ENCODE measurements at regions not wholly inside any gene's neighbourhood (a gene's known extent, or its start where the extent isn't known, plus 50 kb on each side); places are given as distances from the start of the nearest gene placed in this dataset.
"Not testable (repeated sequence)": the region's sequence is repeated elsewhere in the genome, so short reads cannot be mapped to it uniquely, and the experiment has no call there.

- DNase-seq (ENCODE audit: low read depth in 2 of 2), result no peak
Observed at GRCh38 chr7:68235937-68236336, 1239.3 kb downstream of the TYW1 start.

- DNase-seq (ENCODE audit: low read depth in 2 of 2), result no peak
Observed at GRCh38 chr7:68238204-68238805, 1241.7 kb downstream of the TYW1 start.

- no peak for DNase-seq (ENCODE audit: low read depth in 2 of 2)
Observed at GRCh38 chr7:68243128-68243527, 1246.5 kb downstream of the TYW1 start.

GRCh38 chr7:68244389-68244788 is 1247.8 kb downstream of the TYW1 start:
- no peak for DNase-seq (ENCODE audit: low read depth in 2 of 2)

GRCh38 chr7:68245688-68246087 is 1249.1 kb downstream of the TYW1 start:
- peak; percentile 74 for DNase-seq (ENCODE audit: low read depth in 2 of 2)

- DNase-seq (ENCODE audit: low read depth in 2 of 2), result no peak
Observed at GRCh38 chr7:68246189-68246633, 1249.6 kb downstream of the TYW1 start.

- DNase-seq (ENCODE audit: low read depth in 2 of 2), result no peak
Observed at GRCh38 chr7:68247126-68247525, 1250.5 kb downstream of the TYW1 start.

GRCh38 chr7:68247571-68247970 is 1250.9 kb downstream of the TYW1 start:
- DNase-seq (ENCODE audit: low read depth in 2 of 2), result no peak

GRCh38 chr7:68248973-68249372 is 1252.3 kb downstream of the TYW1 start:
- DNase-seq (ENCODE audit: low read depth in 2 of 2), result no peak

- no peak for DNase-seq (ENCODE audit: low read depth in 2 of 2)
Observed at GRCh38 chr7:68249611-68250010, 1253.0 kb downstream of the TYW1 start.

GRCh38 chr7:68250143-68250542 is 1253.5 kb downstream of the TYW1 start:
- no peak for DNase-seq (ENCODE audit: low read depth in 2 of 2)

GRCh38 chr7:68254815-68255214 is 1258.2 kb downstream of the TYW1 start:
- DNase-seq (ENCODE audit: low read depth in 2 of 2), result not testable (repeated sequence)

GRCh38 chr7:68256295-68256694 is 1259.7 kb downstream of the TYW1 start:
- DNase-seq (ENCODE audit: low read depth in 2 of 2), result no peak

GRCh38 chr7:68258609-68259008 is 1262.0 kb downstream of the TYW1 start:
- no peak for DNase-seq (ENCODE audit: low read depth in 2 of 2)

- no peak for DNase-seq (ENCODE audit: low read depth in 2 of 2)
Observed at GRCh38 chr7:68265258-68265657, 1268.6 kb downstream of the TYW1 start.

- DNase-seq (ENCODE audit: low read depth in 2 of 2), result no peak
Observed at GRCh38 chr7:68266004-68266579, 1269.5 kb downstream of the TYW1 start.

GRCh38 chr7:68267486-68267885 is 1270.9 kb downstream of the TYW1 start:
- DNase-seq (ENCODE audit: low read depth in 2 of 2), result no peak

- peak; percentile 78 to 84 for DNase-seq (ENCODE audit: low read depth in 2 of 2)
Observed at GRCh38 chr7:68269405-68269804, 1272.8 kb downstream of the TYW1 start.

- no peak for DNase-seq (ENCODE audit: low read depth in 2 of 2)
Observed at GRCh38 chr7:68272507-68272906, 1275.9 kb downstream of the TYW1 start.

GRCh38 chr7:68276725-68277124 is 1280.1 kb downstream of the TYW1 start:
- DNase-seq (ENCODE audit: low read depth in 2 of 2), result no peak

GRCh38 chr7:68279827-68280400 is 1283.3 kb downstream of the TYW1 start:
- DNase-seq (ENCODE audit: low read depth in 2 of 2), result no peak

- DNase-seq (ENCODE audit: low read depth in 2 of 2), result no peak
Observed at GRCh38 chr7:68280931-68281330, 1284.3 kb downstream of the TYW1 start.

GRCh38 chr7:68288144-68288593 is 1291.5 kb downstream of the TYW1 start:
- DNase-seq (ENCODE audit: low read depth in 2 of 2), result peak in 1 of 2 experiments; percentile 4

Measured in fibroblast of skin of left quadriceps (primary cell).